ENCODE measurements at regions not wholly inside any gene's neighbourhood (a gene's known extent, or its start where the extent isn't known, plus 50 kb on each side); places are given as distances from the start of the nearest gene placed in this dataset.

DNA sequence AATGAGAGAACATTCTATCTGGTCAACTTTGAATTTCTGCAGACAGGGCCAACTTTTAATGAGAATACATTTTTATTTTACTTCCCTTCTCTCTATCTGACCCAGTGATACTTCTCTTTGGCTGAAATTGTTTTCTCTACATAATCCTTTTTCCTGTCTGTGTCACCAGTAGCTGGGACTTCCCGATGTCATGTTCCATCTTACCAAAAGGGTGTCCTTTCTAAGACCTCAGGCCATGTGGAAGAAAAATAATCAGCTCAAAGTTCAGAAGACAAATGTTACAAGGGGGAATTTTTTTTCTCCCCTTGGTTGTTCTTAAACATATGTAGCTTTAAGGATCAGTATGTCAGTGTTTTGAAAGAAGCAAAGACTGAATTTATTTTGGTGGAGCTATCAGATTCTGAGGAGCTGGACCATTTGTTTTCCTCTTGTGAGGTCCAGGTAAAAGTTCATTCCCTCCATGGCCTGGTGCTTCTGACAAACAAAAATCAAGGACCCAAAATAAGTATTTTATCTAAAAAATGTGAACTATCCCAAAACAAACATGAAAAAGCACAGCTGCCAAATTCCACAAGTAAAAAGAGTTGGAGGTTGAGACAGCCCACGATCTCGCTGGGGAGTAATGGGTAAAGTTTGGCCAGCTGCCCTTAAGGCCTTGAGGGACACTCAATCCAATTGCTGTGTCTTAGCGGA, 859.4 kb upstream of the NR2F2 start:
- peak overlapping the region in 2 of 4 donors; percentile 4 to 6 for H3K27ac ChIP-seq
- 14 to 21% methylated on average over 4 of the region's 4 CpGs for WGBS, 2 donors
- no peak for ATAC-seq

GRCh38 chr15:95471690-95472086, 858.8 kb upstream of the NR2F2 start:
- H3K27ac ChIP-seq: peak overlapping the region in 2 of 4 donors; percentile 4 to 6
- no peaks in the 10 kb centered on the region for H3K36me3 ChIP-seq (replicated peaks in 1 of 2; ENCODE audit: insufficient read depth in 1 of 2, low read depth in 2 of 2)
- H3K4me1 ChIP-seq: no peaks in the 10 kb centered on the region
- no peak for TF ChIP-seq POLR2A (IDR thresholded peaks at IDR 0.05)
- no peak for TF ChIP-seq CTCF (IDR thresholded peaks at IDR 0.05)
- H3K27me3 ChIP-seq: no peaks in the 10 kb centered on the region
- DNase-seq: no peak
- WGBS, 2 donors: 41 to 47% methylated on average over 5 of the region's 5 CpGs
- H3K9me3 ChIP-seq: no peaks in the 10 kb centered on the region
- intact Hi-C loops (cut with DNase I): no loop called here
- no peak overlapping the region for H3K4me3 ChIP-seq
- no peak for ATAC-seq

More for the DNA sequence above, 859.4 kb upstream of the NR2F2 start:
- no peaks in the 10 kb centered on the region for H3K36me3 ChIP-seq (replicated peaks in 1 of 2; ENCODE audit: insufficient read depth in 1 of 2, low read depth in 2 of 2)
- intact Hi-C loops (cut with DNase I): no loop called here
- TF ChIP-seq POLR2A (IDR thresholded peaks at IDR 0.05) (no peak), CTCF (IDR thresholded peaks at IDR 0.05) (no peak)
- peak in 1 of 4 donors; percentile 21 for DNase-seq
- no peak overlapping the region for H3K4me3 ChIP-seq
- no peaks in the 10 kb centered on the region for H3K9me3 ChIP-seq
- no peaks in the 10 kb centered on the region for H3K27me3 ChIP-seq
- no peaks in the 10 kb centered on the region for H3K4me1 ChIP-seq

- no peaks in the 10 kb centered on the region for H3K36me3 ChIP-seq (replicated peaks in 1 of 2; ENCODE audit: insufficient read depth in 1 of 2, low read depth in 2 of 2)
- DNase-seq (no peak), ATAC-seq (no peak)
- H3K9me3 ChIP-seq: no peaks in the 10 kb centered on the region
- intact Hi-C loops (cut with DNase I): no loop called here
- H3K4me1 ChIP-seq: no peaks in the 10 kb centered on the region
- no peak overlapping the region for H3K4me3 ChIP-seq
- 65 to 69% methylated on average over 5 of the region's 5 CpGs for WGBS, 2 donors
- TF ChIP-seq CTCF (IDR thresholded peaks at IDR 0.05): no peak
- H3K27me3 ChIP-seq: no peaks in the 10 kb centered on the region
- no peak overlapping the region for H3K27ac ChIP-seq
Observed at GRCh38 chr15:95475067-95475466, 855.4 kb upstream of the NR2F2 start.

DNA sequence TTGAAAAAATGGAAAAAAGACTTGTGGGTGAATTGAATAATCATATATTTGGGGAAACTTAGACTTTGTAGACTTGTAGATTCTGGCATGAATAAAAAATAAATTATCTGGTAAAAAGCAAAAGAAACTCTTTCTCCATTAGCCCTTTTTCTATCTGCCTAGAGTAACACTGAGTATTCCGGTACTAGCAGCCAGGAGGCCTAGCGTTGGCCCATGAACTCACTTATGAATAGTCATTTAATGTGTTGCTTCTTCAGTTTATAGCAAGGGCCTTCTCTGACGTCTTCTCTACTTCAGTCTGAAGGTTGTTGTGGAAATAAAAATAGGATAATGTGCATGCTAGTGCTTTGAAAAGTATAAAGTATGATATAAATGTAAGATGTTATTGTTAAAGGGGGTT, 851.2 kb upstream of the NR2F2 start:
- H3K27me3 ChIP-seq: no peaks in the 10 kb centered on the region
- WGBS, 2 donors: 69 to 72% methylated on average over 3 of the region's 3 CpGs
- ATAC-seq (no peak), DNase-seq (no peak)
- no peaks in the 10 kb centered on the region for H3K36me3 ChIP-seq (replicated peaks in 1 of 2; ENCODE audit: insufficient read depth in 1 of 2, low read depth in 2 of 2)
- no peak overlapping the region for H3K4me3 ChIP-seq
- no peaks in the 10 kb centered on the region for H3K9me3 ChIP-seq
- TF ChIP-seq POLR2A (IDR thresholded peaks at IDR 0.05): no peak
- TF ChIP-seq CTCF (IDR thresholded peaks at IDR 0.05): no peak
- intact Hi-C loops (cut with DNase I): no loop called here
- no peaks in the 10 kb centered on the region for H3K4me1 ChIP-seq
- H3K27ac ChIP-seq: no peak overlapping the region

DNA sequence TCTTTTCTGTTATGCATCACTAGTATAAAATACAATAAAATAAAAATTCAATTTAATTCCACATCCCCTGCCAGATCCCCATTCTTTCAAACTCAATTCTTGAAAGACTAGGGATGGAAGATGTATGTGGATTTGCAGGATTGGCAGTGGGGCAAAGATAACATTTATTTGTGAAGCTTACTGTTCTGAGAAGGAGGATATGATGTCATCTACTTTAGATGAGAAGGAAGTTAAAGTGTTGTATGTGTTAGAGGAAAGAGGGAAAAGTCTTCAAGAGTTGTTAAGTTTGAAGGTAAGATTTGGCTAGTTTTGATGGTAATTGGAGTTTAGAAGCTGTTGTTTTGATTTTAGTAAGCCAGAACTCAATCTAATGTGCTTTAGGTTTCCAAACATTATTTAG, 845.1 kb upstream of the NR2F2 start:
- Histone ChIP-seq H3K4me1 (no peaks in the 10 kb centered on the region), H3K9me3 (no peaks in the 10 kb centered on the region), H3K36me3 (replicated peaks in 1 of 2; ENCODE audit: insufficient read depth in 1 of 2, low read depth in 2 of 2) (no peaks in the 10 kb centered on the region), H3K4me3 (no peak overlapping the region), H3K27ac (no peak overlapping the region), H3K27me3 (no peaks in the 10 kb centered on the region)
- DNase-seq (no peak), ATAC-seq (no peak)
- TF ChIP-seq CTCF (IDR thresholded peaks at IDR 0.05) (no peak), POLR2A (IDR thresholded peaks at IDR 0.05) (no peak)
- intact Hi-C loops (cut with DNase I): no loop called here

Measured in body of pancreas (tissue), 4 donors.